GM12864 (cell line): ENCODE measurements at regions not wholly inside any gene's neighbourhood (a gene's known extent, or its start where the extent isn't known, plus 50 kb on each side); places are given as distances from the start of the nearest gene placed in this dataset.

Source experiments
- DNase-seq: peaks from one replicate; pipeline ENCODE4 v3.0.0-alpha.2; 2011; ENCODE audit warnings: low read depth
- H3K4me3 ChIP-seq: 2 replicates; pipeline ENCODE4 v1.5.1; 2011; ENCODE audit warnings: mild to moderate bottlenecking, low read depth, low read length, control low read depth
- CTCF ChIP-seq: IDR thresholded peaks from 2 replicates; pipeline ENCODE4 v1.5.1; 2011; ENCODE audit warnings: low read depth, mild to moderate bottlenecking, moderate library complexity, low read length, control low read depth, inconsistent platforms; ENCODE audit errors: missing control alignments

DNA sequence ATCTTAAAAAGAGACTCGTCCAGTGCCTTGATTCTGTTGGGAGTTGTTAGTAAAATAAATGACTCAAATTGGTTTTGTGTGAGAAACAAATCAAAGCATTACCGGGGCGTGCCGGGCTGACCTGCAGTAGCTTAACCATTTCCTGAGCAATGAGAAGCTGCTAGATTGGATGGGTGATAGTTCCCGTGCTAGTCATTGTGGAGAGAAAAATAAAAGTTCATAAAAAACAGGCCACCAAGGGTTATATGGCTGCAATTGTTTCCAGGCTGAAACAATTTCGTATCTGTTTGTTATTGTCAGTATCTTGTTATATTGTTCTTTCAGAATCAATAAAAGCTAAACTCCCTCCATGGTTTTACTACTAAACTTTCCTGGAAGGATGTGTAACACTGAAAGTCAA, 314.4 kb downstream of the MTX2 start:
- no peak overlapping the region for H3K4me3 ChIP-seq
- DNase-seq: no peak

GRCh38 chr2:176584333-176584732, 315.1 kb downstream of the MTX2 start:
- TF ChIP-seq CTCF: no peak
- no peak overlapping the region for H3K4me3 ChIP-seq
- DNase-seq: no peak

More for the DNA sequence above, 314.4 kb downstream of the MTX2 start:
- TF ChIP-seq CTCF: no peak

DNA sequence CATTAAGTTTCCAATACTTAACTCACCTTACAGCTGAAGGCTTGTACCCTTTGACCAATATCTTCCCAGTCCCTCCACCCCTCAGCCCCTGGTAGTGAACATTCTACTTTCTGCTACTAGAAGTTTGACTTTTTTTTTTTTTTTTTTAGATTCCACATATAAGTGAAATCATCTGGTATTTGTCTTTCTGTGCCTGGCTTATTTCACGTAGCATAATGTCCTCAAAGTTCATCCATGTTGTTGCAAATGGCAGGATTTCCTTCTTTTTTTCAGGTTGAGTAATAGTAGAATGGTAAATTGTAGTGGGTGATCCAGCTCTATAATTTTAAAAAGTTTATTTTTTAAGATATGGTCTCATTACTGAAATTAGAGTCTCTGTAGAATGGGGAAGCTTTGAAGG, 316.0 kb downstream of the MTX2 start:
- TF ChIP-seq CTCF: no peak
- no peak for DNase-seq
- no peak overlapping the region for H3K4me3 ChIP-seq

DNA sequence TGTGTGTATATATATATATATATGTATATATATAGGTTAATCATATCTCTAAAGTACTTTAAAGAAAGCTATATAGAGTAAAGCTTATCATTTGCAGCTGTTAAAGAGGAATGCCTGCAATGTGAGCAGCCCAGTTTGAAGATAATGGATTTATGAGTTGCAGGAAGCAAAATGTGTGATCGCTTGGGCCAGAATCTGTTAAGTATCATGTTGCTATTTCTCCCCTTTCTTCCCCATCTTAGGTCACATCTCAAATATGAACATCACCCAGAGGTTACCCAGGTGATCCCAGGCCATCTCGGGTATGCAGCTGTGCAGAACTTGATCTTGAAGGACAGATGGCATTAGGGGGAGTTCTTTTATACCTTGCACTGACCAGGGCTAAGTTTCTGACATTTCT, 316.5 kb downstream of the MTX2 start:
- no peak overlapping the region for H3K4me3 ChIP-seq
- TF ChIP-seq CTCF: no peak
- DNase-seq: no peak

- no peak overlapping the region for H3K4me3 ChIP-seq
- no peak for TF ChIP-seq CTCF
- no peak for DNase-seq
Measured at GRCh38 chr2:176589287-176589686, 320.0 kb downstream of the MTX2 start.

GRCh38 chr2:176589825-176590440, 320.7 kb downstream of the MTX2 start:
- no peak for DNase-seq
- TF ChIP-seq CTCF: no peak
- H3K4me3 ChIP-seq: no peak overlapping the region

DNA sequence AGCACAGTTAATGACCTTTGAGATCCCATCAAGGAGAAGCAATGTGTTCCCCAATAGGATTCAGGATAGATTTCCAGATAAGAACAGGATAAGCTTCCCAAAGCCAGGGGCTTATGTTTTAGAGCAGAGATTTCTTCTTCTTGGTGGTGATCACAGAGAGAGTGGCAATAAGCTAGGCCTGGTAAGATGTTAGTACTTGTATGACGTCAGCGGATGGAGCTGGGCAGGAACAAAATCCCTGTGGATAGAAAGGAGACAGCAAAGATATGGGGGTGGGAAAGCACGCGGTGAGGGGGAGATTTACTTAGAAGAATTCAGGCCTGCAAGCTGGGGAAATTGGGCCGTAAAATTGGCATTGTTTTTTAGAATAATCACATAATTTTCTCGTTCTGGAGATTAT, 323.0 kb downstream of the MTX2 start:
- DNase-seq: no peak
- TF ChIP-seq CTCF: no peak
- no peak overlapping the region for H3K4me3 ChIP-seq
